Inferior parietal cortex (tissue), 1 donor: ENCODE measurements at regions not wholly inside any gene's neighbourhood (a gene's known extent, or its start where the extent isn't known, plus 50 kb on each side); places are given as distances from the start of the nearest gene placed in this dataset.
A peak's percentile ranks its signal among the peaks of the same experiment; 100 is the strongest.

Experiments
- DNase-seq: peaks from one replicate; pipeline ENCODE4 v3.0.0-alpha.2; 2016; ENCODE audit errors: extremely low spot score

DNA sequence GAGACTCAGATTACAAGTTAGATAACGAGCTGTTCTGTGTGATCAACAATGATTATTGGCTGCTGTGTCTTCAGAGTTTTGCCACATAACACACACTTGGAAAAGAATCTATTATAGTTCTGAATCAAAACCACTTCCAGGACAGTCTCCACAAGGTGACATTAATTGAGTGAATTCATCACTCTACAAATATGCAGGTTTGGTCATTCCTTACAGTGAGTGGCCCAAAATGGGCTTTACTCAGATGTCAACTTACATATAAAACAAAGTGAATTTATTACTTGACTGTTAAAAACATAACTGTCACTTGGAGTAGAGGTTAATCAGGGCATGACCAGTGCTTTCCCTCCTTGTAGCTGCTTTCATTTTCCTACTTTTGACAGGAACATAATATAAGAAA is 984.3 kb downstream of the REEP3 start:
- no peak for DNase-seq

DNA sequence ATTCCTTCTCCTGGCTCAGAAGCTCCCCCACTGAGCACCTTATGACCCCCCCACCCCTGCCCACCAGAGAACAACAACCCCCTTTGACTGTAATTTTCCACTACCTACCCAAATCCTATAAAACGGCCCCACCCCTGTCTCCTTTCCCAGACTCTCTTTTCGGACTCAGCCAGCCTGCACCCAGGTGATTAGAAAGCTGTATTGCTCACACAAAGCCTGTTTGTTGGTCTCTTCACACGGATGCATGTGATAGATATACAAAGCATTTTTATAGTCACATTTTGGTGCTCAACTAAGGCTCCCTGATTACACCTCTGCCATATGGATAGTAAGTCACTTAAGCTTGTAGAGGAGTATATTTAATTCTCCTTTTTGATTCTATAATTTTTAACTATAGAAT is 985.8 kb downstream of the REEP3 start:
- DNase-seq = no peak

GRCh38 chr10:64507651-64508028 is 986.4 kb downstream of the REEP3 start:
- no peak for DNase-seq

DNA sequence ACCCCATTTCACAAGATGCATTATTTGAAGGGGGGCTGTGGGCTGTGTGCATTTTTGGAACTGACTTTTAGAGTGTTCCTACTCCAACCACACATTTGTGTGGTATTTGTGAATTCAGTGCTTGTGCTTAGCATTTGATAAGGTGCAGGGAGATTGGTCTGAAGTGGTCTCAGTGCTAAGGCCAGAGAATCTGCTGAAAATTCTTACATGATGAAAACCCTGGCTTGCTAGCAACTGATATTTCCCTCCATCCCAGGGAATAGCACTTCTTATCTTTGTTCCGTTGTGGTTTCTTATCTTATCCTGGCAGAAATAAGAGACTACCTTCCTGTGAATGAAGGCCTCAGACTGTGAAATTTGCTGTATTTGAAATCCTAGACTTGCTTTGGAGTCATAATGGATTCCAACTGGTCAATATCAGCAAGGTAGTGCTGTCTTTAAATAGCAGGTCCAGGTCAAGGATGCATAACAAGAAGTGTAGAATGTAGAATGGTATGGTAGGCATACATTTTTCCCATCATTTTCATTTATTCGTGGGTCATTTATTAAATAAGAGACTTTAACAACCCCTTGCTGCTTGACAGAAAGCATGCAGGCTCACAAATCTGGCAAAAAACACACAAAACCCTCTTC is 986.9 kb downstream of the REEP3 start:
- peak; percentile 37 for DNase-seq

DNA sequence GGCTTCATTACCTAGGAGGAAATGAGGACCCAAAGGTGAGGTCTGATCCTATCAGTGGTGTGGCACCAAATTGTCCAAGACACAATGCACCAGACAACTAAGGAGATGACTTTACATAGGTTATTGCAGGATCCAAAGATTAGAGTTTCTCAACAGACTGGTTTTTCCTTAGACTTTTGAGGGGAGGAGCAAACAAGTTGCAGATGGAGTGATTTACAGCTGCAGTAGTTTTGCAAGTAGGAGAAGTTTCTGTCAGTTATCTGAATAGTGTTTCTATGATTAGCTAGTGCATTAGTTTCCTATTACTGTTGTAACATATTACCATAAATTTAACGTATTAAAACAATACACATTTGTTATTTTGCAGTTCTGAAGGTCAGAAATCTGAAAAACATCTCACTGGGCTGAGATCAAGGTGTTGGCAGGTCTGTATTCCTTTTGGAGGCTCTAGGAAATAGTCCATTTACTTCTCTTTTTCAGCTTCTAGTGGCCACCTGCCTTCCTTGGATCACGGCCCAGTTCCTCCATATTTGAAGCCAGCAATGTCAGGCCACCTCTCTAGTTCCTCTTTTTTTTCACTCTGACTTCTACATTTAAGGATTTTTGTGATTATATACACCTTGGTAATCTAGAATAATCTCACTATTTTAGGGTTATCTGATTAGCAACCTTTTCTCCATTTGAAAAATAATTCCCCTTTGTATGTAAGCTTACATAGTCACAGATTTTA is 994.9 kb downstream of the REEP3 start:
- no peak for DNase-seq

DNA sequence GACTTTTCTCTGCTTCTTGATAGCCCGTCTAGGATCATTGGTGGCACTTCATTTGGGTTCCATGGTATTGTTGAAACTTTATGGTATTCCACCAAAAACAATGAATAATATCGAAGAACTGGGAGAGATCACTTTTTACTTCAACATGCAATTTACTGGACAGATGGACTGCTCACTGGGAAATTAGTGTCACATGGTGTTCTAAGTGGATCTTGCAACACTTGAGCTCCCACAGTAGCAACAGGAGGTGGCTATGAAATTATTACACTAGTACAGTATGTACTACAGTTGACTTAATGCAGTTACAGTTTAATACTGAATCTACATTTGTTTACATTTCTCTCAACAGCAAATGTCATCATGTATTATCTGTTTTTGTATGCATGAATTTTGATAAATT is 997.3 kb downstream of the REEP3 start:
- DNase-seq = no peak

DNA sequence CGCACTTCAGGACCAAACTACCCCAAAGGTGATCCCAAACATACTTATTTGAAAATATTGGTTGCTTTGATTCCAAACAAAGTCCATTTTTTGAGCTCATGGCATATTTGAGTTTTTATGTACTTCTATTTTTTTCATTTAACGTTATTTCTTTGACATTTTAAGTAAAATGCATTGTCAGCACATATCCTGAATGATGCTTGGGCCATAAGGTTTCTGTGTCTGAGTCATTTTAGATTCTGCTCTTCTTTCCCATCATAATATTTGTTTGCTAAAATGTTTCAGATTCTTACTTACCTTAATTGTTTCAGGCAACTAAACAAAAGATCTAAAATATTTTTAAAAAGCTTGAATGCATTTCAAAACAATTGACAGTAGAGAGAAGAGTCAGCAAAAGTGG is 998.2 kb downstream of the REEP3 start:
- DNase-seq = no peak

- DNase-seq = no peak
Observed at GRCh38 chr10:64519831-64520230, 998.6 kb downstream of the REEP3 start.

DNA sequence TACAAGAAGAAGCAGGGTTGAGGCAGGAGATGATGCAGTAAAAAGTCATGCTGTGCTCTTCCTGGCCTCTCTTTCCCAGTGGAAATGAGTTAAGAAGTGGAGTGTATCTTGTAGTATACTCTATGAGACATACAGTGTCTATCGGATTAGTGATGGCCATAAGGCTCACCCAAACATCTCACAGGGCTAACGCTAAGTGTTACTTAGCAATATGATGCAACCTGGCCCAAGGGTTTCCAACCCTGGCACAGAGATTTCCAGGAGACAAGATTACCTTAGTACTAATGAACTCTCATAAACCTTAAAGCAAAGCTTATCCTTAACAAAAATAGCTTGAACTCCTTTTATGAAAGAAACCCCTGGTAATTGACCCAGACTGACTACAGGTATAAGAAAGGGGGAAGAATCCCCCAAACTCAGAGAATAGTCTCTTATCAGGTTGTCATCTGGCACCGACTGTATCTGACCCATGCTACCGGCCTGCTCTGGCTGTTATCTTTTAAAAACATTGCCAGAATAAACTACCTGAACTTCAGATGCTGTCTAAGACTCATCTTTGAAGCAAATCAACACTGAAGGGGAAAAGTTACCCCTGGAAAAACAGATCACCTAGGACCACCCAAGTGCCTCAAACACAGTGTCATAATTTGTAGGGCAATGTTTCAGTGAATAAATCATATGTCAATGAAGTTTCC is 1002.0 kb downstream of the REEP3 start:
- no peak for DNase-seq

GRCh38 chr10:64528294-64529002 is 1007.2 kb downstream of the REEP3 start:
- DNase-seq = no peak

- no peak for DNase-seq
Observed at GRCh38 chr10:64529003-64529350, 1007.8 kb downstream of the REEP3 start.

DNA sequence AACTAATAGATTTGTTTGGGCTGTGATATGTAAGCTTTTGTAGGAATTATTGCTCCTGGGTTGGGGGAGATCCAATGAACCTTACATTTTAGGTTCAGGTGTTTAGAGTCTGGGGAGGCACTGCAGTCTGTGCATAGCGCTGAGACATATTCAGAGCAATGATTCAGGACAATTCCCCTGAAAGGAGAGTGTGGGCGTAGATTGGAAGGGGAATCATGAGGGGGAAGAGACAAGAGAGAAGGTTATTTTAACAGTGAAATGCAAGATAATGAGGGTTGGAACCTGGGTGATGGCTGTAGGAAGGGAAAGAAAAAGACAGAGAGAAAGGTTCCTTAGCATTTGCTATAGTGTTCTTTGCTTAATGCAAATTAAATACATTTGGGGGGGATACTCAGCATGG is 1013.4 kb downstream of the REEP3 start:
- DNase-seq = no peak

DNA sequence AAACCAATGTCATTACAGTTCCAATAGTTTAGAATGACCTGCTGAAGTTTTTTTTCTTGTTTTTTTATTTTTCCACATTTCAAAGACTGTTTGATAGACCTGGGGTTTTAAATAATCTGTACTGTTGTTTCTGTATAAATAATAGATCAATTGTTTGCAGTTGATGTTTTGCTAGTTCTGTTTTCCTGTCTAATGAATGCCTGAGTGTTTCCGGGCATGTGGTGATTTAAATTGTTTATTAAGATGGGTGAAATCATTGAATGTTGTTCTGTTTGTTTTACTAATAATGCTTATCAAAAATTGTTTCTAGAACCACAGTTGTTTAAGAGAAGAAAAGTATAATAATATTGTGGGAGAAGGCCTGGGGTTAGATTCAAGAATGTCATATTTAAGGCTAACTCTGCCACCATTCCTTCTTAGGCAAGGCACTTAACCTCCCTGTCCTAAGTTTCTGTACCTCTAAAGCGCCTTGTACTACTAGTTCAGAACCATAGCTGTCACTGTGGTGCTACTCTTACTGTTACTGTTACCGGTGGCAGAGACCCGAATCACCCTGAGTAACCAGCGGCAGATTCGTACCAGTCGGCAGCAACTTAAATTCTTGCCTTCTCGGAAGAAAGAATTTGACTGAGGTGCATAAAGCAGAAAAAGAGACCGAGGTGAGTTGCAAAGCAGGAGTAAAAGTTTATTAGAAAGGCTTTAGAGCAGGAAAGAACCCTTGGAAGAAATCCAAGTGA is 1014.1 kb downstream of the REEP3 start:
- DNase-seq = peak; percentile 32

- no peak for DNase-seq
Observed at GRCh38 chr10:64537112-64537511, 1015.9 kb downstream of the REEP3 start.

- peak; percentile 66 for DNase-seq
Observed at GRCh38 chr10:64537928-64538327, 1016.7 kb downstream of the REEP3 start.

- DNase-seq = no peak
Observed at GRCh38 chr10:64546073-64546472, 1024.9 kb downstream of the REEP3 start.

GRCh38 chr10:64547168-64547567 is 1026.0 kb downstream of the REEP3 start:
- no peak for DNase-seq

GRCh38 chr10:64555666-64556065 is 1034.5 kb downstream of the REEP3 start:
- no peak for DNase-seq

- DNase-seq = peak; percentile 68
Observed at GRCh38 chr10:64558094-64558835, 1037.1 kb downstream of the REEP3 start.

- no peak for DNase-seq
Observed at GRCh38 chr10:64571056-64571455, 1049.9 kb downstream of the REEP3 start.
